Left ventricle myocardium inferior (tissue), 1 donor: ENCODE measurements at regions not wholly inside any gene's neighbourhood (a gene's known extent, or its start where the extent isn't known, plus 50 kb on each side); places are given as distances from the start of the nearest gene placed in this dataset.

Experiments
- DNase-seq: peaks from one replicate; pipeline ENCODE4 v3.0.0-alpha.2; 2020
- H3K27ac ChIP-seq: fragments of 200-600 bp; replicated peaks from 2 replicates; pipeline ENCODE4 v1.8.0; 2021
- H3K27me3 ChIP-seq: fragments of 200-600 bp; 2 replicates; pipeline ENCODE4 v1.8.0; 2021; ENCODE audit warnings: low read depth
- H3K36me3 ChIP-seq: fragments of 200-600 bp; 2 replicates; pipeline ENCODE4 v1.8.0; 2021
- H3K4me1 ChIP-seq: fragments of 200-600 bp; 2 replicates; pipeline ENCODE4 v1.8.0; 2021
- H3K4me3 ChIP-seq: fragments of 200-600 bp; 2 replicates; pipeline ENCODE4 v1.8.0; 2021; ENCODE audit warnings: mild to moderate bottlenecking, moderate library complexity
- H3K9me3 ChIP-seq: fragments of 200-600 bp; replicated peaks from 2 replicates; pipeline ENCODE4 v1.8.0; 2021
- intact Hi-C: fragments of 100-400 bp; cut with micrococcal nuclease; formaldehyde crosslinking; loops from one replicate; pipeline ENCODE4 v1.11.0; 2022
- TF ChIP-seq, protein P1 (sequence below): fragments of 200-600 bp; IDR thresholded peaks from 2 replicates; pipeline ENCODE4 v1.8.0; 2021; ENCODE audit warnings: antibody characterized with exemption, mild to moderate bottlenecking, borderline replicate concordance
- donor health status: DM: no; HTN: yes; CAD: no; lungs with severe emphysema.

DNA sequence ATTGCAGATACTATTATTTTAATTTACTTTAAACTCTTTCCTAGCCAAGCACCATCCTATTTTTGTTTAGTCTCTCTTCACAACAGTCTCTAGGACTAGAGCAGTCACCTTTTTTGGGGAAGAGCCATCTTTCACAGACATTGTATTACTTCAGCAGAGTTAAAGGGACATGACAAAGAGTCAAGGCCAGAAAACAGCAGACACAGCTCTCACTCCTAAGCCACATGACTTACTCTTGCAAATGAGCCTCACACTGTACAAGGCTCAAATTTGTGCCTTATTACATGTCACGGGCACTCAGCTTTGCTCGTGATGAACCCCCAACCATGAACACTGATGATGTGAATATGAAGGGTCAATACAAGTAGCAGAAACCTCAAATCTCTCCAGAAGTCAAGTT lies 104.3 kb downstream of the ZNF608 start:
- intact Hi-C loops, result no loop called here
- H3K4me1 ChIP-seq, result peaks cover 18% of the 10 kb centered on the region
- H3K27me3 ChIP-seq, result no peaks in the 10 kb centered on the region
- no peak overlapping the region for H3K4me3 ChIP-seq
- TF ChIP-seq, protein P1, sequence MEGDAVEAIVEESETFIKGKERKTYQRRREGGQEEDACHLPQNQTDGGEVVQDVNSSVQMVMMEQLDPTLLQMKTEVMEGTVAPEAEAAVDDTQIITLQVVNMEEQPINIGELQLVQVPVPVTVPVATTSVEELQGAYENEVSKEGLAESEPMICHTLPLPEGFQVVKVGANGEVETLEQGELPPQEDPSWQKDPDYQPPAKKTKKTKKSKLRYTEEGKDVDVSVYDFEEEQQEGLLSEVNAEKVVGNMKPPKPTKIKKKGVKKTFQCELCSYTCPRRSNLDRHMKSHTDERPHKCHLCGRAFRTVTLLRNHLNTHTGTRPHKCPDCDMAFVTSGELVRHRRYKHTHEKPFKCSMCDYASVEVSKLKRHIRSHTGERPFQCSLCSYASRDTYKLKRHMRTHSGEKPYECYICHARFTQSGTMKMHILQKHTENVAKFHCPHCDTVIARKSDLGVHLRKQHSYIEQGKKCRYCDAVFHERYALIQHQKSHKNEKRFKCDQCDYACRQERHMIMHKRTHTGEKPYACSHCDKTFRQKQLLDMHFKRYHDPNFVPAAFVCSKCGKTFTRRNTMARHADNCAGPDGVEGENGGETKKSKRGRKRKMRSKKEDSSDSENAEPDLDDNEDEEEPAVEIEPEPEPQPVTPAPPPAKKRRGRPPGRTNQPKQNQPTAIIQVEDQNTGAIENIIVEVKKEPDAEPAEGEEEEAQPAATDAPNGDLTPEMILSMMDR, result no peak
- DNase-seq, result no peak
- peaks cover 44% of the 10 kb centered on the region for H3K36me3 ChIP-seq
- no peak overlapping the region for H3K27ac ChIP-seq
- H3K9me3 ChIP-seq, result no peaks in the 10 kb centered on the region

DNA sequence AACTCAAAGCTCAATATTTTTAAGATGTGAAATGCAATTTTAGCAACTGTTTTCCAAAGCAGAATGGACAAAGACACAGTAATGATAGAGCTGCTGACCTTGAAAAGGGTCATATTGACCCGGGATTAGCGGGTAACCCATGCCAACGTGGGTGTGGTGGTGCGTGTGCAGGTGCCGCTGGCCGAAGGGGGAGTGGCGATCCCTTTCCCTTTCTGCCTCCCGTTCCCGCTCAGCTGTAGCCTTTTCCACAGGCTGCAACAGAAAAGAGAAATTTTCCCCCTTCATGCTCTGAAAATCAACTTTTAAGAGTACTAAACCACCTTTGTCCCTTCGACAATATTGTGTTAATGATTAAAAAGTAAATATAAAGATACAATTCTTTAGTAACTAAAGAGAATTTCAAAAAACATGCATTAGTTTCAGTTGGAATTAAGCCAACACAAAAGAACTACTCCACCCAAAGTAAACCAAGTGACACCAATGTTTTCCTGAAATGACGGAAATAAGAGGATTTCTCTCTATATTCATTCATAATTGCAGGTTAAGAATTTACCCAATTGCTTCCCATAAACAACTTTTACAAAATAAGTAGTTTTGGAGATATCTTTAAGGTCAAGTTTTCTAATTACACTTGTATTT lies 105.2 kb downstream of the ZNF608 start:
- Histone ChIP-seq H3K9me3 (no peaks in the 10 kb centered on the region), H3K4me1 (peaks cover 18% of the 10 kb centered on the region), H3K27ac (no peak overlapping the region), H3K36me3 (peaks cover 46% of the 10 kb centered on the region), H3K27me3 (no peaks in the 10 kb centered on the region), H3K4me3 (no peak overlapping the region)
- intact Hi-C loops, result no loop called here
- TF ChIP-seq, protein P1, result no peak
- no peak for DNase-seq

DNA sequence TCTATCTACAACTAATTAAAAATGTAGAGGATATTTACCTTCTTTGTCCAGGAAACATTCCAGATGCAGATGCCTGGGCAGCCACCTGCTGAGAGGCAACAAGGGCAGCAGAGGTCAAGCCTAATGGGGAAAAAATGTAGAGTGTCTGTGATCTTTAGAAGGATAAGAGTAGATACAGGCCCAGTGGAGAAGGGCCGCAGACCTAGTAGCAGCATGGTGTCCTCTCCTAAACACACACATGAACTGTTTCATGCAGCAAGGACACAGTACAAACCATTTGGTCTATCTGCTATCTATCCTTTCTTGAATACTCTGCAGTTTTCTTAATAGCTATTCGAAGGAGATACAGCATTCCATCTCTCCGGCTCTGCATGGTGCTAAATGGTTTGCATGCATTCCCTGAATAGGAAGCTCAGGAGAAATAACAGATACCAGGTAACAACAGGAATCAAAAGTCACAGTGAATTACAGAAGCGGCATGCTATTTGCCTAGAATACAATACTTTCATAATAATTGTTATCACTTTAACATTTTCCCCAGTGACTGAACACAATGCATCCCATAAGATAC lies 107.3 kb downstream of the ZNF608 start:
- peaks cover 52% of the 10 kb centered on the region for H3K36me3 ChIP-seq
- DNase-seq, result no peak

DNA sequence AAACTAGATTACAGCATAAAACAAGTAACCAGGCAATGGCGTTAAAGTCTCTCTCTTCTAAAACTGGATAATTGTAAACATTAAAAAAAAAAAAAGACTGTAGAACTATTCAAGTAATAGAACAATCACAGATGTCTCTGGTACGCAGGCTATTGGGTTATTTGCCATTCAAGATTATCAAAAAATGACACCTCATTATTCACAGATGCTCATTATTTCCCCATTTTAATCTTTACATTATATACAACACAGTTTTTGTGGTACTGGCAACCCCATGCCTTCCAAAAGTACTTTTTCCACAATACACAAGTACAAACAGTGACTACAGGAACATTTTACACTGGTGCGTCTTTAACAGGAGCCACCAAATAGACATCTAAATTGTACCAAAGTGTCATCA lies 109.4 kb downstream of the ZNF608 start:
- Histone ChIP-seq H3K4me1 (peaks cover 17% of the 10 kb centered on the region), H3K27me3 (no peaks in the 10 kb centered on the region), H3K27ac (no peak overlapping the region), H3K36me3 (peaks cover 41% of the 10 kb centered on the region), H3K4me3 (no peak overlapping the region), H3K9me3 (no peaks in the 10 kb centered on the region)
- TF ChIP-seq, protein P1, result no peak
- intact Hi-C loops, result no loop called here
- DNase-seq, result no peak

More for the DNA sequence above, 107.3 kb downstream of the ZNF608 start:
- peaks cover 24% of the 10 kb centered on the region for H3K4me1 ChIP-seq
- H3K9me3 ChIP-seq, result no peaks in the 10 kb centered on the region
- no peaks in the 10 kb centered on the region for H3K27me3 ChIP-seq
- intact Hi-C loops, result no loop called here
- H3K27ac ChIP-seq, result no peak overlapping the region
- H3K4me3 ChIP-seq, result no peak overlapping the region
- TF ChIP-seq, protein P1, result no peak

DNA sequence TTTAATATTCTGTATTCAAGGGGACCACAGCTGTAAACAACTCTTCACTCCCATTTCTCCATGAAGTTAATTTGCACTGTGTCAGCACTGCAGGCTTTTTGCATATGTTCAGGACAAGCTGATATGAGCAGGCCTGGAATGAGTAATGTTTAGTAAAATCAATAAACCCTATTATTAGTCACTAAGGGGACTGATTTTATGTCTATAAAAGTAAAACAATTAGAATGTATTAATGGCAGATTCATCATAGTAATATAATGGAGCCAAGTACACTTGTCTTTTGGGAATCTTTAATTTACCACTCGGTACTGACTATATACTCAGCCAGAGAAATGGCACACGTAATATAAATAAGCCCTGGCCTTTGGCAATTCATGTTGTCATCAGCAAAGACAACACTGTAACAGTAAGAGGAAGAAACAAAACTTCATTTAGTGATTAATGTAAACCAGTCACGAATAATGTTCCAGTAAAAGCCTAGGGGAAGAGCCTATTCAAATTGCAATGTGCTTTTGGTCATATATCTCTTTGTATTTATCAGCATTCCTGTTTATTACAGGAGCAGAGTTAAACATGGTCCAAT lies 111.6 kb downstream of the ZNF608 start:
- H3K27ac ChIP-seq, result no peak overlapping the region
- TF ChIP-seq, protein P1, result no peak
- intact Hi-C loops, result no loop called here

More for the DNA sequence above, 111.6 kb downstream of the ZNF608 start:
- Histone ChIP-seq H3K4me3 (no peak overlapping the region), H3K9me3 (no peaks in the 10 kb centered on the region), H3K36me3 (peaks cover 26% of the 10 kb centered on the region), H3K27me3 (no peaks in the 10 kb centered on the region), H3K4me1 (peaks cover 7% of the 10 kb centered on the region)
- no peak for DNase-seq
